ENCODE measurements at regions not wholly inside any gene's neighbourhood (a gene's known extent, or its start where the extent isn't known, plus 50 kb on each side); places are given as distances from the start of the nearest gene placed in this dataset.

DNA sequence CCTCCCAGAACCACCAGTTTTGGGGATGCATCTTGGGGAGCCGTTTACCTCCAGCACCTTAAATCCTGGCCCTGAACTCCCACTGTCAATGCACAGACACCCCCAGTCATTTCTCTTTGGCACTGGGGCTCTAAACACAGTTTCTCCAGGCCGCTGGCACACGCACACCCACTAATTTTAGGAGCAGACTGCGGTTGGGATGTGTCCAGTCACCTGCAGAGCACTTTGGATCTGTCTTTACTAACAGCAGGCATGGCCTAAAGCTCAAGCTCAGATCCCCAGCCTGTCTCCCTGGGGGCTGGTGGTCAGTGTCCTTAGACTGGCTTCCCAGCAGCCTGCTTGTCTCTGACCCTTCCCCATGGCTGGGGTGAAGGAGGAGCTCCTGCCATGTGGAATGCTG, 49.9 kb downstream of the SYNE3 start:
- TF ChIP-seq POLR2AphosphoS5 (IDR thresholded peaks at IDR 0.05; ENCODE audit: low read depth, low read length) (no peak), SPI1 (IDR thresholded peaks at IDR 0.05; ENCODE audit: low read depth, low read length) (no peak), PAX5 (IDR thresholded peaks at IDR 0.05; ENCODE audit: insufficient read depth, low read length, severe bottlenecking) (no peak), POLR2A (IDR thresholded peaks at IDR 0.05; ENCODE audit: low read depth, low read length) (no peak), POU2F2 (IDR thresholded peaks at IDR 0.05; ENCODE audit: low read depth, low read length) (no peak), TAF1 (IDR thresholded peaks at IDR 0.05; ENCODE audit: low read depth, low read length) (no peak)
- peak; percentile 65 for FAIRE-seq

DNA sequence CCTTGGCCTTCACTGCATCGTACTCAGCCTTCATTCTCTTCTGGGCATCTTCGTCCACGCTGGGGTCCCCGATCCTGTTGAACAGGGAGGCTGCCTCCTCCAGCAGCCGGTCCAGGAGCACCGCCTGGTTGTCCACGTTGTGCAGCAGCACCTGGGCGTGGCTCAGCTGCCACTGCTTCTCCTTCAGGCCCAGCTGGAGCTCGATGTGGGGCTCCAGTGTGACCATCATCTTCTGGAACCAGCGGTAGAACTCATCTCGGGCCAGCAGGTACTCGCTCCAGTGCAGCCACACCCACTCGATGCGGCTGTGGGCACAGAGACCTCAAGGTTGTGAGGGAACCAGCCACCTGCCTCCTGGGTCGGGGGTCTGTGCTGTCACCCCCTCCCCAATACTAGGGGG, 50.5 kb downstream of the SYNE3 start:
- TF ChIP-seq TAF1 (IDR thresholded peaks at IDR 0.05; ENCODE audit: low read depth, low read length) (no peak), POU2F2 (IDR thresholded peaks at IDR 0.05; ENCODE audit: low read depth, low read length) (no peak), POLR2A (IDR thresholded peaks at IDR 0.05; ENCODE audit: low read depth, low read length) (no peak), SPI1 (IDR thresholded peaks at IDR 0.05; ENCODE audit: low read depth, low read length) (no peak), PAX5 (IDR thresholded peaks at IDR 0.05; ENCODE audit: insufficient read depth, low read length, severe bottlenecking) (no peak), POLR2AphosphoS5 (IDR thresholded peaks at IDR 0.05; ENCODE audit: low read depth, low read length) (no peak)
- DNase-seq (ENCODE audit: insufficient read length, low spot score) (no peak), FAIRE-seq (no peak)

More for the DNA sequence above, 49.9 kb downstream of the SYNE3 start:
- DNase-seq (ENCODE audit: insufficient read length, low spot score): no peak

DNA sequence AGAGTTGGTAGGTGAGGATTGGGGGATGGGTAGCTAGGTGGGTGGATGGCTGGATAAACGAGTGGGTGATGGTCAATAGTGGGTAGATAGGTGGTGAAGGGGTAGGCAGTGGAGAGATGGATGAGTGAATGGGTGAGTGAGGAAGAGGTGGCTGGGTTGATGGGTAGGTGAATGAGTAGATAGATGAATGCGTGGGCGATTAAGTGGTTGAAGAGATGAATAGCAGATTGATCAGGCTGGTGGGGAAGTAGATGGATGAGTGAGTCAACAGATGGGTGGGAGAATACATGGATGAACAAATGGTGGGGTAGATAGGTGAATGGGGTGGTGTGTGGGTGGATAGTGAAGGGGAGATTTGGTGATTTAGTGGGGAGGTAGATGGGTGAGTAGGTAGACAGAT, 51.1 kb downstream of the SYNE3 start:
- TF ChIP-seq TAF1 (IDR thresholded peaks at IDR 0.05; ENCODE audit: low read depth, low read length) (no peak), PAX5 (IDR thresholded peaks at IDR 0.05; ENCODE audit: insufficient read depth, low read length, severe bottlenecking) (no peak), POLR2AphosphoS5 (IDR thresholded peaks at IDR 0.05; ENCODE audit: low read depth, low read length) (no peak), SPI1 (IDR thresholded peaks at IDR 0.05; ENCODE audit: low read depth, low read length) (no peak), POU2F2 (IDR thresholded peaks at IDR 0.05; ENCODE audit: low read depth, low read length) (no peak), POLR2A (IDR thresholded peaks at IDR 0.05; ENCODE audit: low read depth, low read length) (no peak)
- FAIRE-seq (peak; percentile 57), DNase-seq (ENCODE audit: insufficient read length, low spot score) (no peak)

GRCh38 chr14:95464514-95464913, 51.9 kb downstream of the SYNE3 start:
- DNase-seq (ENCODE audit: insufficient read length, low spot score) (no peak), FAIRE-seq (peak; percentile 16)
- no peak for TF ChIP-seq POLR2AphosphoS5 (IDR thresholded peaks at IDR 0.05; ENCODE audit: low read depth, low read length)

DNA sequence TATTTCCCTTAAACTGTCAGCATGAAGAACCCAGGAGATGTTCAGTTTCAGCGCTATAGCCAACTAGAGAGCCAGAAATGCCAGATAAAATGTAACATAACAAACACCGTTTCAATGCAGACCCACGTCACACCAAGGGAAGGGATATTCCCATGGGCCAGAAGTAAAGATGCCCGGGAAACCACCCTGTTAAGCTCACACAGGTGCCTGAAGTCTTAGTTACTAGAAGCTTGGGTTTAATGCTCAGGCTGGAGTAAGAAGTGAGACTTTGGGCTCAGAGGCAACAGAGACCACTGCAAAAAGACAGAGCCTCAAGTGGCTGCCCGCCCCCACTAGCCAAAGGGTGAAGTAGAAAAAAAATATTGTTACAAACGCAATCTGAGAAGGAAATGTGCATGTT, 52.3 kb downstream of the SYNE3 start:
- DNase-seq (ENCODE audit: insufficient read length, low spot score) (no peak), FAIRE-seq (no peak)
- no peak for TF ChIP-seq POU2F2 (IDR thresholded peaks at IDR 0.05; ENCODE audit: low read depth, low read length)
- no peak for TF ChIP-seq POLR2A (IDR thresholded peaks at IDR 0.05; ENCODE audit: low read depth, low read length)

GRCh38 chr14:95463171-95463901, 53.1 kb downstream of the SYNE3 start:
- TF ChIP-seq TAF1 (IDR thresholded peaks at IDR 0.05; ENCODE audit: low read depth, low read length): no peak
- TF ChIP-seq POLR2A (IDR thresholded peaks at IDR 0.05; ENCODE audit: low read depth, low read length): no peak
- TF ChIP-seq SPI1 (IDR thresholded peaks at IDR 0.05; ENCODE audit: low read depth, low read length): no peak
- no peak for TF ChIP-seq PAX5 (IDR thresholded peaks at IDR 0.05; ENCODE audit: insufficient read depth, low read length, severe bottlenecking)
- DNase-seq (ENCODE audit: insufficient read length, low spot score): no peak
- no peak for FAIRE-seq

DNA sequence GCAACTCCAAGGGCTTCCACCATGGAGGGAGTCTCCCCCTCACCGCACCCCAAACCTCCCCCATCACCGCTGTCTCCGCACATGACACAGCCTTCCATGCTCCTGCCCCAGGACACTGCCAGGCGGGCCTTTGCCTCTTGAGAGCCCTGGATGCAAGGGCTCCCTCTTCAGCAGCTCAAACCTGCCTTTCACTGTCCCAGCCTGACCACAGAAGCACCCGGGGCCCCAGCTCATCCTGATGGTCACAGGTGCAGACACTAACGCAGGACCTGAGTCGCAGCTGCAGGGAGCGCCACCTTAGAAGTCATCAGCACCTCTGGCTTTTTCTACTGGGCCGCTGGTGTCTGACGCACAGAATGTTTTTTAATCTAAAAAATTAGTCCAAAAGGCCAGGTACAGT, 54.0 kb downstream of the SYNE3 start:
- DNase-seq (ENCODE audit: insufficient read length, low spot score): no peak
- TF ChIP-seq POLR2A (IDR thresholded peaks at IDR 0.05; ENCODE audit: low read depth, low read length) (no peak), PAX5 (IDR thresholded peaks at IDR 0.05; ENCODE audit: insufficient read depth, low read length, severe bottlenecking) (no peak), SPI1 (IDR thresholded peaks at IDR 0.05; ENCODE audit: low read depth, low read length) (no peak), TAF1 (IDR thresholded peaks at IDR 0.05; ENCODE audit: low read depth, low read length) (no peak), POLR2AphosphoS5 (IDR thresholded peaks at IDR 0.05; ENCODE audit: low read depth, low read length) (no peak), POU2F2 (IDR thresholded peaks at IDR 0.05; ENCODE audit: low read depth, low read length) (no peak)
- no peak for FAIRE-seq

DNA sequence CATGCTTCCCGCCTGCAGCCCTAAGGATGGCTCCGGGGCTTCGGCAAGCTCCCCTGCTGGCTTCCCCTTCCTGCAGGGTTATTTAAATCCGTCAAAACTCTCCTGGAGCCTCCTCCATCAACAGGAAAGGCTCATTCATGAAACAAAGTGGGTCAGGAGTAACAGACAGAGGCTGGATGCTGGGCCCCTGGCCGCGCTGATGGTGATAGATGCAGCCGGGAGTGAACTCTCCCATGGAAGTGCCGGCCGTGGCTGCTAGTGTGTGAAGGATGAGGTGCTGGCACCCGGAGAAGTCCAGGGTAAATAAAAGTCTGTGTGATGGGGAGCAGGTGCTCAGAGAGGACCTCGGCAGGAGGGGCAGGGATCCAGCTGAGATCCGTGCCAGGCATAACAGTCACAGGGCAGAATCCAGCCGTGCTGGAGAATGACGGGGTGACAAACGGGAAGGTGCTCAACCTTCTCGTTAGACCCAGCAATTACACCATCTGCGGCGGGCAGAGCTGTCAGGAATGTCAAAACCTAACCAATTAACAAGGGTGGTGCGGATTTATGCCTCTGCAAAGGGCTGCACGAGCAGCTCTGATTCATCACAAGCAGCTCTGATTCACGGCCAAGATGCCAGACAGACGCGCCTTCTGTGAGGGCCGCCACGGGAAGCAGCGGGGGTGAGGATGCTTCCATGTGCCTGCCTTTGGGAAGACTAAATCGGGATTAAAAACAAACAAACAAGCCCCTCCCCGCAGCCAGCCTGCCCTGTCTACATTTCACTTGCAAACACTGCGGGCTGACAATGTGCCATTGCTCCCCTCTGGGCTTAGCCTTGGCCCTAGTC, 55.6 kb downstream of the SYNE3 start:
- no peak for DNase-seq (ENCODE audit: insufficient read length, low spot score)
- no peak for TF ChIP-seq POLR2A (IDR thresholded peaks at IDR 0.05; ENCODE audit: low read depth, low read length)
- TF ChIP-seq PAX5 (IDR thresholded peaks at IDR 0.05; ENCODE audit: insufficient read depth, low read length, severe bottlenecking): no peak

DNA sequence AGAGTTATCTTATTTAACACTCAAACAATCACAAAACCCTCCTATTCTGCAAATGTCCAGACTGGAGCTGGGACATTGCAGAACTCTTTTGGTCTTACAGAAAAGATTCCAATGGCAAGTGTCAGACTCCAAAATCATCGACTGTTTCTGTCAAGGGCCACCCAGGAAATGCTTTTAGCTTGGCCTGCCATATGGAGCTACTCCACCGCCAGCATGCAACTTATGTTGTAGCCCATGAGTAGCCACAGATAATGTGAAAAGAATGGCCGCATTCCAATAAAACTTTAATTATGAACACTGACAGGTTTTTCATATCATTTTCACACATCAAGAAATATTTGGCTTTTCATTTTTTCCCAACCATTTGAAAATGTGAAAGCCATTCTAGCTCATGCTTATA, 57.5 kb downstream of the SYNE3 start:
- no peak for FAIRE-seq
- DNase-seq (ENCODE audit: insufficient read length, low spot score): no peak
- TF ChIP-seq POLR2A (IDR thresholded peaks at IDR 0.05; ENCODE audit: low read depth, low read length) (no peak), POU2F2 (IDR thresholded peaks at IDR 0.05; ENCODE audit: low read depth, low read length) (no peak), TAF1 (IDR thresholded peaks at IDR 0.05; ENCODE audit: low read depth, low read length) (no peak), POLR2AphosphoS5 (IDR thresholded peaks at IDR 0.05; ENCODE audit: low read depth, low read length) (no peak), SPI1 (IDR thresholded peaks at IDR 0.05; ENCODE audit: low read depth, low read length) (no peak), PAX5 (IDR thresholded peaks at IDR 0.05; ENCODE audit: insufficient read depth, low read length, severe bottlenecking) (no peak)

More for the DNA sequence above, 55.6 kb downstream of the SYNE3 start:
- FAIRE-seq: no peak

GRCh38 chr14:95458459-95458858, 58.0 kb downstream of the SYNE3 start:
- no peak for TF ChIP-seq POLR2AphosphoS5 (IDR thresholded peaks at IDR 0.05; ENCODE audit: low read depth, low read length)
- no peak for TF ChIP-seq TAF1 (IDR thresholded peaks at IDR 0.05; ENCODE audit: low read depth, low read length)
- TF ChIP-seq POLR2A (IDR thresholded peaks at IDR 0.05; ENCODE audit: low read depth, low read length): no peak
- no peak for TF ChIP-seq SPI1 (IDR thresholded peaks at IDR 0.05; ENCODE audit: low read depth, low read length)
- TF ChIP-seq POU2F2 (IDR thresholded peaks at IDR 0.05; ENCODE audit: low read depth, low read length): no peak
- no peak for TF ChIP-seq PAX5 (IDR thresholded peaks at IDR 0.05; ENCODE audit: insufficient read depth, low read length, severe bottlenecking)
- no peak for FAIRE-seq
- DNase-seq (ENCODE audit: insufficient read length, low spot score): no peak
